ENCODE measurements at regions not wholly inside any gene's neighbourhood (a gene's known extent, or its start where the extent isn't known, plus 50 kb on each side); places are given as distances from the start of the nearest gene placed in this dataset.

DNA sequence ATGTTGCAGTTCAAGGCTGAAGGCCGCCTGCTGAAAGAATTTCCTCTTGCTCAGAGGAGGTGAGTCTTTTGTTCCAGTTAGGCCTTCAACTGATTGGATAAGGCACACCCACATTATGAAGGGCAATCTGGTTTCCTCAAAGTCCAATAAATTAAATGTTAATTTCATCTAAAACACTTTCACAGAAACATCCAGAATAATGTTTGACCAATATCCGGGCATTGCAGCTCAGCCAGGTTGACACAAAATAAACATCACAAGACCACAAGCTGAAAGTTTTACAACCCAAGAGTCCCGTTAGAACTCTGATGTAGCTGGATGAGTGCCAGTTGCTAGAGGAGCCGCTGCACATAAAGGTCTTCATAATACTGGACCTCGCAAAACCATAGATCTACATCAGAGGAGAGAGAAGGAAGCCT lies 64.9 kb upstream of the EED start:
- no peak for TF ChIP-seq CTCF (IDR thresholded peaks at IDR 0.05; ENCODE audit: borderline replicate concordance, control extremely low read depth, extremely low read depth, insufficient read depth, missing control alignments)
- DNase-seq (ENCODE audit: low spot score): no peak

GRCh38 chr11:86177302-86177701 lies 67.3 kb upstream of the EED start:
- DNase-seq (ENCODE audit: low spot score): no peak
- TF ChIP-seq CTCF (IDR thresholded peaks at IDR 0.05; ENCODE audit: borderline replicate concordance, control extremely low read depth, extremely low read depth, insufficient read depth, missing control alignments): no peak
- in situ Hi-C loops (cut with MboI; ENCODE audit: low sequenced_read_pairs, unreplicated experiment): no loop called here

More for the DNA sequence above, 64.9 kb upstream of the EED start:
- in situ Hi-C loops (cut with MboI; ENCODE audit: low sequenced_read_pairs, unreplicated experiment): no loop called here

DNA sequence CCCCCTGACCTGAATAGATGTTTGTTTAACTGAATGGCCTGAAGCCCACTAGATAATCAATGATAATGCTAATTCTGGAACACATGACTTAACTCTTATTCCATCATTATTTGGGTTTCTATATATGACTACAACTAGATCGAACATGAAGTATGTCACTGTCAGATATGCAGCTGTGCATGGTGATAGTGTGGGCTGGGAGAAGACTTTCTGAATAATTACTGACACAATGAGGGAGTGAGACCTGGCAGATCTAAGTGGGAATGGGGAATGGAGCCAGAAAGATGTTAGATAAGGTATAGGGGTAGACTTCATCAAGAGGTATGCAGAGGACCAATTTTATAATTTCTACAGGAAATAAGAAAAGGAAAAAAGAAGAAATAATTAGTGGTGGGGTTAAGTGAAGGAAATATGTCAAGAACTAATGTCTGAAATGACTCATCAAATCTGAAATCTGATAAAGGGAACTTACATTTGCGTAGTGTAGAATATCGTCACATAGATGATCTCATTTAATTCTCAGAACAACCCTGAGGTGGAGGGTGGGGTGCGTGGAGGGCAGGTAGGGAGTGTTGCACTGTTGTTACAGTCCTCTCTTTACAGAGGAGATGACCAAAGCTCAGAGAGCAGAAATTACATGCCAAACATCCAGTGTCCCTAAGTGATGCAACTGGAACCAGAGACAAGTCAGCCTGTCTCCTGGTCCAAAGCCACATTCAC lies 68.2 kb upstream of the EED start:
- in situ Hi-C loops (cut with MboI; ENCODE audit: low sequenced_read_pairs, unreplicated experiment): no loop called here
- no peak for TF ChIP-seq CTCF (IDR thresholded peaks at IDR 0.05; ENCODE audit: borderline replicate concordance, control extremely low read depth, extremely low read depth, insufficient read depth, missing control alignments)
- peak; percentile 48 for DNase-seq (ENCODE audit: low spot score)

DNA sequence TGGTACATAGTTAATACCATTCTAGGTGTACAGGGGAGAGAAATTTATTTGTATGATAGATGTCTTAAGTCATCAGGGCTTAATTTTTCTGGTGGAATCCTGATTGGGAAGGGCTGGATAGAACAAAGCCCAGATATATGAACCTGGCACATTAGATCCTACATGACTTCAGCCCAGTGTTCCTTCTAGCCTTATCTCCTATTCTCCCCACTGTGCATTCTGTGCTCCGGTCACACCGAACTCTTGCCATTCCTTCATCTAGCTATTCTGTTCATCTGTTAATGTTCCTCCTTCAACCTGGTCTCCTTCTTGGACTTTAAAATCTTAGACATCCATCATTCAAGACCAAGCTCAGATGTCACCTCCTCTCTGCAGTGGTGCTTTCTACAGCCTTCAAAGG lies 68.9 kb upstream of the EED start:
- no peak for DNase-seq (ENCODE audit: low spot score)
- in situ Hi-C loops (cut with MboI; ENCODE audit: low sequenced_read_pairs, unreplicated experiment): no loop called here
- TF ChIP-seq CTCF (IDR thresholded peaks at IDR 0.05; ENCODE audit: borderline replicate concordance, control extremely low read depth, extremely low read depth, insufficient read depth, missing control alignments): no peak

DNA sequence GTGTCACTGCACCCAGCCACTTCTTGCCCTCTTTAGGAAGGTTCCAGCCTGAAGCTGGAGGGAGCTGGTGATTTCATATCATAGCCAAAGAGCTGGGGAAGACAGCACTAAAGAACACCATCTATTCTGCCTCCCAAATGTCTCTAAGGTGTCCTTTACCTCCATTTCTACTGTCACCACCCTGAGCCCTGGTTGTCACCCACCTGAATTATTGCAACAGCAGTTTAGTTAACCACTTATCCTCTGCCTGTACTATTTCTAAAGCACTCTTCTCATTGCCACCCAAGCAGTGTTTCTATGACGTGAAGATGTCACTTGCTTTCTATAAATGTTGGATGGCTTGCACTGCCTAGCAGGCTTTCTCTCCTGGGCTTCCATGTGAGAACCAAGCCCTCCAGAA lies 69.4 kb upstream of the EED start:
- in situ Hi-C loops (cut with MboI; ENCODE audit: low sequenced_read_pairs, unreplicated experiment): no loop called here
- no peak for DNase-seq (ENCODE audit: low spot score)
- no peak for TF ChIP-seq CTCF (IDR thresholded peaks at IDR 0.05; ENCODE audit: borderline replicate concordance, control extremely low read depth, extremely low read depth, insufficient read depth, missing control alignments)

GRCh38 chr11:86174101-86175046 lies 70.2 kb upstream of the EED start:
- in situ Hi-C loops (cut with MboI; ENCODE audit: low sequenced_read_pairs, unreplicated experiment): no loop called here
- no peak for DNase-seq (ENCODE audit: low spot score)
- no peak for TF ChIP-seq CTCF (IDR thresholded peaks at IDR 0.05; ENCODE audit: borderline replicate concordance, control extremely low read depth, extremely low read depth, insufficient read depth, missing control alignments)
